ENCODE measurements at regions not wholly inside any gene's neighbourhood (a gene's known extent, or its start where the extent isn't known, plus 50 kb on each side); places are given as distances from the start of the nearest gene placed in this dataset.

DNA sequence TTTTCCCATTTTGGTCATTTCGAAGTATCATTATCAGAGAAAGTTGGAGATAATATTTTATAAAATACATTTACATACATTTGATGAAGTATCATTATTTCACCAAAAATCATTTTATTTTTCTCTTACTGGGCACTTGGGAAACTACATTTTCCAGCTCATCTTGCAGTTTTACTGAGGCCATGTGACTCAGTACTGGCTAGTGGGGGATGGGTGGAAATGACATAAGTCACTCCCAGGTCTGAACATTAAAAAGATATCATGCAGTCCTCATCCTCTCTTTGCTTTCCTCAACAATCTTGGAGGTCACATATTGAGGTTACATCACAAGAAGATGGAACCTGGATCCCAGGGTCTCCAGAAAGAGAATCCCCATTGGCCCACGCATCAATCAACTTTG lies 84.1 kb downstream of the CD24 start:
- ChIA-PET CTCF (no interaction called here), POLR2A (interaction anchor here (0.8 kb wide), 1 partner anchor 141 kb away, joined by 3 read pairs; no protein-coding TSS in a partner anchor)
- no peak for TF ChIP-seq CTCF (IDR thresholded peaks at IDR 0.05; ENCODE audit: unreplicated experiment)
- BruUV-seq (replicated peaks) = no TSS peak
- Mint-ChIP-seq H3K4me3 (ENCODE audit: unreplicated experiment) (no peak overlapping the region), H3K27me3 (ENCODE audit: insufficient read depth, unreplicated experiment) (no peaks in the 10 kb centered on the region), H3K4me1 (ENCODE audit: insufficient read depth, unreplicated experiment) (peaks cover 9% of the 10 kb centered on the region), H3K27ac (ENCODE audit: low read depth, unreplicated experiment) (no peak overlapping the region), H3K36me3 (ENCODE audit: insufficient read depth, unreplicated experiment) (no peaks in the 10 kb centered on the region), H3K9me3 (ENCODE audit: unreplicated experiment) (peaks cover 6% of the 10 kb centered on the region)
- no peak for DNase-seq (ENCODE audit: unreplicated experiment)
- intact Hi-C loops (cut with micrococcal nuclease) = no loop called here

- DNase-seq (ENCODE audit: unreplicated experiment) = no peak
- TF ChIP-seq CTCF (IDR thresholded peaks at IDR 0.05; ENCODE audit: unreplicated experiment) = no peak
- Mint-ChIP-seq H3K4me1 (ENCODE audit: insufficient read depth, unreplicated experiment) (peaks cover 9% of the 10 kb centered on the region), H3K27ac (ENCODE audit: low read depth, unreplicated experiment) (no peak overlapping the region), H3K4me3 (ENCODE audit: unreplicated experiment) (no peak overlapping the region), H3K36me3 (ENCODE audit: insufficient read depth, unreplicated experiment) (no peaks in the 10 kb centered on the region), H3K9me3 (ENCODE audit: unreplicated experiment) (peaks cover 5% of the 10 kb centered on the region), H3K27me3 (ENCODE audit: insufficient read depth, unreplicated experiment) (no peaks in the 10 kb centered on the region)
- ChIA-PET CTCF (interaction anchor here (0.7 kb wide), 1 partner anchor 1462 kb away, joined by 3 read pairs; no protein-coding TSS in a partner anchor), POLR2A (no interaction called here)
- intact Hi-C loops (cut with micrococcal nuclease) = no loop called here
- no TSS peak for BruUV-seq (replicated peaks)
These were observed 84.8 kb downstream of the CD24 start for GRCh38 chr6:106889692-106890091.

- Mint-ChIP-seq H3K27ac (ENCODE audit: low read depth, unreplicated experiment) (no peak overlapping the region), H3K36me3 (ENCODE audit: insufficient read depth, unreplicated experiment) (no peaks in the 10 kb centered on the region), H3K9me3 (ENCODE audit: unreplicated experiment) (no peaks in the 10 kb centered on the region), H3K4me1 (ENCODE audit: insufficient read depth, unreplicated experiment) (peaks cover 9% of the 10 kb centered on the region), H3K27me3 (ENCODE audit: insufficient read depth, unreplicated experiment) (no peaks in the 10 kb centered on the region), H3K4me3 (ENCODE audit: unreplicated experiment) (no peak overlapping the region)
- no peak for TF ChIP-seq CTCF (IDR thresholded peaks at IDR 0.05; ENCODE audit: unreplicated experiment)
- CTCF ChIA-PET = interaction anchor here (0.9 to 1.3 kb wide), 3 partner anchors 43 to 321 kb away, joined by 3 to 4 read pairs (median 3); no protein-coding TSS in a partner anchor
- DNase-seq (ENCODE audit: unreplicated experiment) = no peak
- intact Hi-C loops (cut with micrococcal nuclease) = no loop called here
- BruUV-seq (replicated peaks) = no TSS peak
- POLR2A ChIA-PET = interaction anchor here (0.7 to 1.8 kb wide), 3 partner anchors 9 to 1290 kb away, joined by 3 to 5 read pairs (median 4); no protein-coding TSS in a partner anchor
These were observed 87.4 kb downstream of the CD24 start for GRCh38 chr6:106886922-106887797.

GRCh38 chr6:106886081-106886843 lies 88.3 kb downstream of the CD24 start:
- ChIA-PET CTCF (interaction anchor here (1.3 kb wide), 1 partner anchor 320 kb away, joined by 3 read pairs; no protein-coding TSS in a partner anchor), POLR2A (interaction anchor here (0.7 to 1.8 kb wide), 4 partner anchors 9 to 23 kb away, joined by 3 to 5 read pairs (median 4); no protein-coding TSS in a partner anchor)
- DNase-seq (ENCODE audit: unreplicated experiment) = no peak
- no peak overlapping the region for H3K27ac Mint-ChIP-seq (ENCODE audit: low read depth, unreplicated experiment)
- BruUV-seq (replicated peaks) = no TSS peak
- no peaks in the 10 kb centered on the region for H3K36me3 Mint-ChIP-seq (ENCODE audit: insufficient read depth, unreplicated experiment)
- TF ChIP-seq CTCF (IDR thresholded peaks at IDR 0.05; ENCODE audit: unreplicated experiment) = no peak
- H3K27me3 Mint-ChIP-seq (ENCODE audit: insufficient read depth, unreplicated experiment) = no peaks in the 10 kb centered on the region
- H3K9me3 Mint-ChIP-seq (ENCODE audit: unreplicated experiment) = no peaks in the 10 kb centered on the region
- intact Hi-C loops (cut with micrococcal nuclease) = no loop called here
- no peak overlapping the region for H3K4me3 Mint-ChIP-seq (ENCODE audit: unreplicated experiment)
- H3K4me1 Mint-ChIP-seq (ENCODE audit: insufficient read depth, unreplicated experiment) = peaks cover 9% of the 10 kb centered on the region

Data from MCF 10A (cell line).